HL-60 (cell line): ENCODE measurements at regions not wholly inside any gene's neighbourhood (a gene's known extent, or its start where the extent isn't known, plus 50 kb on each side); places are given as distances from the start of the nearest gene placed in this dataset.

Experiments used
- GABPA ChIP-seq: IDR thresholded peaks from 2 replicates; pipeline ENCODE4 v1.6.1; 2012; ENCODE audit warnings: low read depth
- POLR2AphosphoS5 ChIP-seq: IDR thresholded peaks from 2 replicates; pipeline ENCODE4 v1.6.1; 2012; ENCODE audit warnings: low read depth
- TF ChIP-seq, protein P1 (sequence below): IDR thresholded peaks from one replicate; pipeline ENCODE4 v1.5.1; 2011; ENCODE audit warnings: low read length, control low read depth, inconsistent platforms; ENCODE audit not compliant: insufficient read depth
- TF ChIP-seq, protein P2 (sequence below): IDR thresholded peaks from 2 replicates; pipeline ENCODE4 v1.6.1; 2012; ENCODE audit warnings: low read depth; ENCODE audit not compliant: insufficient replicate concordance

DNA sequence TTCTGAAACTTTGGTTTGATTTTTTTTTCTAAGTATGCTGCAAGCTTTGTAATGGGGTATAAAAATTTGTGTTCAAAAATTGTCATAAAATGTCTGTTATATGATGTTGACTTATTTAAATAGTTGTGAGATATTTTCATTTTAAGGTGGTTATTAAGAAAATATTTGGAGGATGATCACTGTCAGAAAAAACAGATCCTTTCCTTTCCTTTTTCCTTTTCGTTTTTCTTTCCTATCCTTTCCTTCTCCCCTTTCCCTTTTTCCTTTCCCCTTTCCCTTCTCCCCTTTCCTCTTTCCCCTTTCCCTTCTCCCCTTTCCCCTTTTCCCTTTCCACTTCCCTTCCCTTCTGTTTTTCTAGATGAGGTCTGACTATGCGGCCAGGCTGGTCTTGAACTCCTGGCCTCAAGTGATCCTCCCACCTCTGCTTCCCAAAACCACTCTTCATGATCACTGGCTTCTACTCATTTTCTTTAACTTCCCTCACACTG, 640.5 kb downstream of the PLCL1 start:
- TF ChIP-seq, protein P1, sequence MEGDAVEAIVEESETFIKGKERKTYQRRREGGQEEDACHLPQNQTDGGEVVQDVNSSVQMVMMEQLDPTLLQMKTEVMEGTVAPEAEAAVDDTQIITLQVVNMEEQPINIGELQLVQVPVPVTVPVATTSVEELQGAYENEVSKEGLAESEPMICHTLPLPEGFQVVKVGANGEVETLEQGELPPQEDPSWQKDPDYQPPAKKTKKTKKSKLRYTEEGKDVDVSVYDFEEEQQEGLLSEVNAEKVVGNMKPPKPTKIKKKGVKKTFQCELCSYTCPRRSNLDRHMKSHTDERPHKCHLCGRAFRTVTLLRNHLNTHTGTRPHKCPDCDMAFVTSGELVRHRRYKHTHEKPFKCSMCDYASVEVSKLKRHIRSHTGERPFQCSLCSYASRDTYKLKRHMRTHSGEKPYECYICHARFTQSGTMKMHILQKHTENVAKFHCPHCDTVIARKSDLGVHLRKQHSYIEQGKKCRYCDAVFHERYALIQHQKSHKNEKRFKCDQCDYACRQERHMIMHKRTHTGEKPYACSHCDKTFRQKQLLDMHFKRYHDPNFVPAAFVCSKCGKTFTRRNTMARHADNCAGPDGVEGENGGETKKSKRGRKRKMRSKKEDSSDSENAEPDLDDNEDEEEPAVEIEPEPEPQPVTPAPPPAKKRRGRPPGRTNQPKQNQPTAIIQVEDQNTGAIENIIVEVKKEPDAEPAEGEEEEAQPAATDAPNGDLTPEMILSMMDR: no peak
- TF ChIP-seq GABPA: no peak
- TF ChIP-seq, protein P2, sequence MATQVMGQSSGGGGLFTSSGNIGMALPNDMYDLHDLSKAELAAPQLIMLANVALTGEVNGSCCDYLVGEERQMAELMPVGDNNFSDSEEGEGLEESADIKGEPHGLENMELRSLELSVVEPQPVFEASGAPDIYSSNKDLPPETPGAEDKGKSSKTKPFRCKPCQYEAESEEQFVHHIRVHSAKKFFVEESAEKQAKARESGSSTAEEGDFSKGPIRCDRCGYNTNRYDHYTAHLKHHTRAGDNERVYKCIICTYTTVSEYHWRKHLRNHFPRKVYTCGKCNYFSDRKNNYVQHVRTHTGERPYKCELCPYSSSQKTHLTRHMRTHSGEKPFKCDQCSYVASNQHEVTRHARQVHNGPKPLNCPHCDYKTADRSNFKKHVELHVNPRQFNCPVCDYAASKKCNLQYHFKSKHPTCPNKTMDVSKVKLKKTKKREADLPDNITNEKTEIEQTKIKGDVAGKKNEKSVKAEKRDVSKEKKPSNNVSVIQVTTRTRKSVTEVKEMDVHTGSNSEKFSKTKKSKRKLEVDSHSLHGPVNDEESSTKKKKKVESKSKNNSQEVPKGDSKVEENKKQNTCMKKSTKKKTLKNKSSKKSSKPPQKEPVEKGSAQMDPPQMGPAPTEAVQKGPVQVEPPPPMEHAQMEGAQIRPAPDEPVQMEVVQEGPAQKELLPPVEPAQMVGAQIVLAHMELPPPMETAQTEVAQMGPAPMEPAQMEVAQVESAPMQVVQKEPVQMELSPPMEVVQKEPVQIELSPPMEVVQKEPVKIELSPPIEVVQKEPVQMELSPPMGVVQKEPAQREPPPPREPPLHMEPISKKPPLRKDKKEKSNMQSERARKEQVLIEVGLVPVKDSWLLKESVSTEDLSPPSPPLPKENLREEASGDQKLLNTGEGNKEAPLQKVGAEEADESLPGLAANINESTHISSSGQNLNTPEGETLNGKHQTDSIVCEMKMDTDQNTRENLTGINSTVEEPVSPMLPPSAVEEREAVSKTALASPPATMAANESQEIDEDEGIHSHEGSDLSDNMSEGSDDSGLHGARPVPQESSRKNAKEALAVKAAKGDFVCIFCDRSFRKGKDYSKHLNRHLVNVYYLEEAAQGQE: no peak
- no peak for TF ChIP-seq POLR2AphosphoS5
